Lower lobe of right lung (tissue), 2 donors: ENCODE measurements at regions not wholly inside any gene's neighbourhood (a gene's known extent, or its start where the extent isn't known, plus 50 kb on each side); places are given as distances from the start of the nearest gene placed in this dataset.

ENCODE experiments used
- ATAC-seq, 2 donors: fragments of 200-7000 bp; cut with Tn5 transposase; one replicate each; pipeline ENCODE4 v1.9.1; 2020 to 2022; ENCODE audit warnings: mild to moderate bottlenecking in 2 of 2, moderate library complexity in 2 of 2
- DNase-seq: peaks from one replicate; pipeline ENCODE4 v3.0.0-alpha.2; 2020
- H3K27ac ChIP-seq: fragments of 200-600 bp; one replicate; pipeline ENCODE4 v1.8.0; 2022
- H3K27me3 ChIP-seq: fragments of 200-600 bp; one replicate; pipeline ENCODE4 v1.8.0; 2022; ENCODE audit warnings: low read depth
- H3K36me3 ChIP-seq: fragments of 200-600 bp; one replicate; pipeline ENCODE4 v1.8.0; 2022; ENCODE audit warnings: mild to moderate bottlenecking
- H3K4me1 ChIP-seq: fragments of 200-600 bp; one replicate; pipeline ENCODE4 v1.8.0; 2022
- H3K4me3 ChIP-seq: fragments of 200-600 bp; one replicate; pipeline ENCODE4 v1.8.0; 2022; ENCODE audit warnings: mild to moderate bottlenecking
- H3K9me3 ChIP-seq: fragments of 200-600 bp; one replicate; pipeline ENCODE4 v1.8.0; 2022
- CTCF ChIP-seq: fragments of 200-600 bp; IDR thresholded peaks from one replicate; pipeline ENCODE4 v1.8.0; 2022; ENCODE audit warnings: antibody characterized with exemption, mild to moderate bottlenecking
- intact Hi-C: fragments of 100-400 bp; cut with DNase I; formaldehyde crosslinking; loops from one replicate; pipeline ENCODE4 v1.11.0; 2022
- donor health status: DM: no; HTN: yes; CAD: no; lungs with severe emphysema.

DNA sequence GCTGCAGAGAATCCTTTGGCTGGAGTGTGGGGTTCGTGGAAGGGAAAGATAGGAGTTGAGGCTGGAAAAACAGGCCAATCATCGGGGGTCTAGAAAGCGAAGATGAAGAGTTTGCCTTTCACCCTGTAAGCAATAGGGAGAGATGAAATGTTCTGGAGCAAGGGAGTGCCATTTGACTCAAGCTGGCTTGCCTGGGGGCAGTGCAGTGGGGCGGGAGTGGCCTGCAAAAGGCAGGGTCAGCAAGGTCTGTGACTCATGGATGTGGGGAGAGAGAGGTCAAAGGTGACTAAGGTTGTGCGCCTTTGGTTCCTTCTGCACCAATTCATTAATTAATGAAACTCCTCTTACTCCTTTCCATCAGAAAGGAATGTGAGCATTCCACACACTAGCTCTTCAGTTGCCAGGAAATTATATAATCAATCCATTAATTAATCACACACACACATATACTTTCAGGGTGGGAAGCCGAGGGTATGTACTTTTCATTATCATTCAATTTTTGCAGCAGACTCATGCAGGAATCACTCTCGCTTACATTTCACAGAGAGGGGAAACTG, 227.6 kb downstream of the MYCN start:
- Histone ChIP-seq H3K4me1 (no peaks in the 10 kb centered on the region), H3K4me3 (no peak overlapping the region), H3K27me3 (peaks cover 8% of the 10 kb centered on the region), H3K27ac (no peak overlapping the region), H3K36me3 (no peaks in the 10 kb centered on the region), H3K9me3 (no peaks in the 10 kb centered on the region)
- intact Hi-C loops, result no loop called here
- ATAC-seq (no peak), DNase-seq (no peak)
- TF ChIP-seq CTCF, result no peak

- no peak for TF ChIP-seq CTCF
- H3K4me1 ChIP-seq, result no peaks in the 10 kb centered on the region
- no peak for ATAC-seq
- peaks cover 8% of the 10 kb centered on the region for H3K27me3 ChIP-seq
- no peak overlapping the region for H3K27ac ChIP-seq
- no peaks in the 10 kb centered on the region for H3K36me3 ChIP-seq
- DNase-seq, result no peak
- intact Hi-C loops, result no loop called here
- no peak overlapping the region for H3K4me3 ChIP-seq
- no peaks in the 10 kb centered on the region for H3K9me3 ChIP-seq
These were observed 227.1 kb downstream of the MYCN start for GRCh38 chr2:16167451-16167861.

DNA sequence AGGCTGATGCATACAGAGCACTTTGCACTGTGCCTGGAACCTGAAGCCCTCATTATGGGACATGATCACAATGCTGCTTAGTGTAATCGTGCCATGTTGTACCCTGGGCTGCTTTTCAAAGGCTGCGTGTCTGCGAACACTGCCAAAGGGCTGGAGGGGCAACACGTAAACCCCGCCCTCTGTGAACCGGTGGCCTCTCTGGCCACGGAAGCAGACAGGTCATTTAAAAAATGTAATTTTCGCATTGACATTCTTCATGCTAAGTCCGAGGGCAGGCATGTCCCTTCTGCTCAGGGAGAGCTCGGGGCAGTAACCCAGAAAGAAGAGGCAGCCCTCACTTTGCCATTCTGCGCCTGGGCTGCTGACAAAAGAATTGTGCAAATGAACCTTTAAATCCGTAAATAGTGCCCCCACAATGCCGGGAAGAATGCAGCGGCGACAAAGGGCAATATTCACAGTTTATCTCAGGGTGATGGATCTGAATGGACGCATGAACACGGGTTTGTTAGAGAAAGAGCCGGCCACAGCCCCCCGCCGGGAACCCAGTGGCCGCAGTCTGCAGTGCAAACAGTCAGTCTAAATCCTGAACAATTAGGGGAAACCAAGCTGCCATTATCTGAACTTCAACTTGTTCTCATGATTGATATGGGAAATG, 226.1 kb downstream of the MYCN start:
- H3K4me1 ChIP-seq, result no peaks in the 10 kb centered on the region
- H3K36me3 ChIP-seq, result no peaks in the 10 kb centered on the region
- no peak for DNase-seq
- ATAC-seq, result no peak
- intact Hi-C loops, result no loop called here
- H3K9me3 ChIP-seq, result no peaks in the 10 kb centered on the region
- H3K27me3 ChIP-seq, result peaks cover 8% of the 10 kb centered on the region
- no peak overlapping the region for H3K4me3 ChIP-seq
- no peak for TF ChIP-seq CTCF
- H3K27ac ChIP-seq, result no peak overlapping the region

GRCh38 chr2:16165518-16166326, 225.4 kb downstream of the MYCN start:
- no peak for DNase-seq
- Histone ChIP-seq H3K36me3 (no peaks in the 10 kb centered on the region), H3K4me1 (no peaks in the 10 kb centered on the region), H3K27ac (no peak overlapping the region), H3K9me3 (no peaks in the 10 kb centered on the region), H3K4me3 (no peak overlapping the region), H3K27me3 (peaks cover 8% of the 10 kb centered on the region)
- ATAC-seq, result no peak
- no peak for TF ChIP-seq CTCF
- intact Hi-C loops, result no loop called here

DNA sequence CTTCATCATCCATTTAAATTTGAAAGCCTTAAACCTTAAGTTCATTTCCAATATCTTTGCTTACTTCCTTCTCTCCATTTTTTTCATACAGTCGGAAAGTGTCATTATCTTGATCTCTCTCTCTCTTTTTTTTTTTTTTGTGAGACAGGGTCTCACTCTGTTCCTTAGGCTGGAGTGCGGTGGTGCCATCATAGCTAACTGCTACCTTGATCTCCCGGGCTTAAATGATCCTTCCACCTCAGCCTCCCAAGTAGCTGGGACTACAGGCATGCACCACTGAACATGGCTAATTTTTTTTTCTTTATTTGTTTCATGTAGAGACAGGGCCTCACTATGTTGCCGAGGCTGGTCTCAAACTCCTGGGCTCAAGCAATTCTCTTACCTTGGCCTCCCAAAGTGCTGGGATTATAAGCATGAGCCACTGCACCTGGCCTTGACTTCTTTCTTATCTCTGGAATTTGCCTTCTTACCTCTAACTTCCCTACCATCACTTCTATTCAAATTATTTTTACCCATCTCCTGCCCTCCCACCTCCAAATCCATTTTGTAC, 222.2 kb downstream of the MYCN start:
- Histone ChIP-seq H3K4me1 (no peaks in the 10 kb centered on the region), H3K27me3 (peaks cover 8% of the 10 kb centered on the region), H3K27ac (no peak overlapping the region), H3K4me3 (no peak overlapping the region), H3K9me3 (no peaks in the 10 kb centered on the region), H3K36me3 (no peaks in the 10 kb centered on the region)
- DNase-seq (no peak), ATAC-seq (no peak)
- intact Hi-C loops, result no loop called here
- no peak for TF ChIP-seq CTCF
